Esophagus muscularis mucosa (tissue), 4 donors: ENCODE measurements at regions not wholly inside any gene's neighbourhood (a gene's known extent, or its start where the extent isn't known, plus 50 kb on each side); places are given as distances from the start of the nearest gene placed in this dataset.
"Not testable (repeated sequence)": the region's sequence is repeated elsewhere in the genome, so short reads cannot be mapped to it uniquely, and the experiment has no call there.

Source experiments
- DNase-seq: peaks from one replicate; pipeline ENCODE4 v3.0.0-alpha.2; 2017; ENCODE audit errors: extremely low spot score
- H3K27ac ChIP-seq, 4 donors: fragments of 200-600 bp; sonication (generic); replicated peaks in 1 of 4; 1 replicate in 3 of 4; 2 replicates in 1 of 4; pipeline ENCODE4 v1.5.1; 2016 to 2019; ENCODE audit warnings: mild to moderate bottlenecking in 1 of 4
- H3K27me3 ChIP-seq, 4 donors: fragments of 200-600 bp; sonication (generic); one replicate each; pipeline versions ENCODE4 v1.5.1 to v1.6.0; 2016 to 2019
- H3K36me3 ChIP-seq, 4 donors: fragments of 200-600 bp; sonication (generic); one replicate each; pipeline ENCODE4 v1.5.1; 2016 to 2019
- H3K4me1 ChIP-seq, 4 donors: fragments of 200-600 bp; sonication (generic); one replicate each; pipeline ENCODE4 v1.5.1; 2016 to 2019
- H3K4me3 ChIP-seq, 4 donors: fragments of 200-600 bp; sonication (generic); 1 replicate in 2 of 4; 2 replicates in 2 of 4; pipeline ENCODE4 v1.5.1; 2016 to 2019; ENCODE audit warnings: mild to moderate bottlenecking in 4 of 4, moderate library complexity in 1 of 4
- H3K9me3 ChIP-seq, 4 donors: fragments of 200-600 bp; sonication (generic); 1 replicate in 3 of 4; 2 replicates in 1 of 4; pipeline ENCODE4 v1.5.1; 2016 to 2019
- EP300 ChIP-seq: sonication (generic); formaldehyde crosslinking; IDR thresholded peaks from one replicate; pipeline ENCODE4 v1.6.1; 2017; ENCODE audit warnings: antibody characterized with exemption
- POLR2A ChIP-seq: fragments of 450-650 bp; IDR thresholded peaks from one replicate; pipeline ENCODE4 v1.6.1; 2017; ENCODE audit warnings: antibody characterized with exemption, moderate library complexity, mild to moderate bottlenecking, low read depth
- POLR2AphosphoS5 ChIP-seq, 2 donors: sonication (generic); formaldehyde crosslinking; IDR thresholded peaks; one replicate each; pipeline ENCODE4 v1.6.1; 2017; ENCODE audit warnings: antibody characterized with exemption in 2 of 2
- WGBS: methylation state at CpG from one replicate; pipeline ENCODE4 v1.1.5; 2018; 5-methylcytosine and 5-hydroxymethylcytosine counted together
- intact Hi-C: fragments of 100-400 bp; cut with DNase I; formaldehyde crosslinking; loops from one replicate; pipeline ENCODE4 v1.15.1; 2023
- TF ChIP-seq, protein P1 (sequence below), 3 experiments: fragments of 200-600 bp in 2 of 3; fragments of 450-650 bp in 1 of 3; sonication (generic) in 2 of 3; IDR thresholded peaks; one replicate each; pipeline ENCODE4 v1.5.1; 2017 to 2019; ENCODE audit warnings: antibody characterized with exemption in 3 of 3, mild to moderate bottlenecking in 2 of 3, moderate library complexity in 1 of 3

DNA sequence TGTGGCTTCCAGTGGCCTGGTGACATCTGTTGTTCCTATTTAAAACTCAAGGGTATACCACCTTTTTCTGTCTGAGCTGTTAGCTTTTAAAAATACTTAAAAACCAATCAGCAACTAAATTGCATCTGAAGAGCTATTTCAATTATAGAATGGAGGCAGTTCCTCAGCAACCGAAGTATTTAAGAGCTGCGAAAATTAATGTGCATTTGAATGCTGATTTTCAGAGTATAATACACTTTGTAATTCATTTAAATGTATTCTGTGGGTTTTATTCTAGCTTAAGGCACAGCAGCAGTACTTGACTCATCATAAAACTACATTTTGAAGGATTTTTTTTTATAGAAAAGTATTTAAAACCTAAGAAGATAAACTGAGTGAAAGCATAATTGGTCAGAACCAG, 404.9 kb upstream of the PRKCQ start:
- no peak for TF ChIP-seq POLR2A
- no peak for TF ChIP-seq POLR2AphosphoS5 (IDR thresholded peaks at IDR 0.05)
- no peak for TF ChIP-seq EP300
- TF ChIP-seq, protein P1, sequence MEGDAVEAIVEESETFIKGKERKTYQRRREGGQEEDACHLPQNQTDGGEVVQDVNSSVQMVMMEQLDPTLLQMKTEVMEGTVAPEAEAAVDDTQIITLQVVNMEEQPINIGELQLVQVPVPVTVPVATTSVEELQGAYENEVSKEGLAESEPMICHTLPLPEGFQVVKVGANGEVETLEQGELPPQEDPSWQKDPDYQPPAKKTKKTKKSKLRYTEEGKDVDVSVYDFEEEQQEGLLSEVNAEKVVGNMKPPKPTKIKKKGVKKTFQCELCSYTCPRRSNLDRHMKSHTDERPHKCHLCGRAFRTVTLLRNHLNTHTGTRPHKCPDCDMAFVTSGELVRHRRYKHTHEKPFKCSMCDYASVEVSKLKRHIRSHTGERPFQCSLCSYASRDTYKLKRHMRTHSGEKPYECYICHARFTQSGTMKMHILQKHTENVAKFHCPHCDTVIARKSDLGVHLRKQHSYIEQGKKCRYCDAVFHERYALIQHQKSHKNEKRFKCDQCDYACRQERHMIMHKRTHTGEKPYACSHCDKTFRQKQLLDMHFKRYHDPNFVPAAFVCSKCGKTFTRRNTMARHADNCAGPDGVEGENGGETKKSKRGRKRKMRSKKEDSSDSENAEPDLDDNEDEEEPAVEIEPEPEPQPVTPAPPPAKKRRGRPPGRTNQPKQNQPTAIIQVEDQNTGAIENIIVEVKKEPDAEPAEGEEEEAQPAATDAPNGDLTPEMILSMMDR (IDR thresholded peaks at IDR 0.05), result no peak
- no peaks in the 10 kb centered on the region for H3K27me3 ChIP-seq
- no peak for DNase-seq
- H3K36me3 ChIP-seq, result no peaks in the 10 kb centered on the region
- no peak overlapping the region for H3K27ac ChIP-seq
- no peaks in the 10 kb centered on the region for H3K9me3 ChIP-seq
- no peak overlapping the region for H3K4me3 ChIP-seq
- 95% methylated on average over 2 of the region's 2 CpGs for WGBS
- intact Hi-C loops, result no loop called here
- peaks cover 0 to 13% (median 5%) of the 10 kb centered on the region in 4 donors for H3K4me1 ChIP-seq

DNA sequence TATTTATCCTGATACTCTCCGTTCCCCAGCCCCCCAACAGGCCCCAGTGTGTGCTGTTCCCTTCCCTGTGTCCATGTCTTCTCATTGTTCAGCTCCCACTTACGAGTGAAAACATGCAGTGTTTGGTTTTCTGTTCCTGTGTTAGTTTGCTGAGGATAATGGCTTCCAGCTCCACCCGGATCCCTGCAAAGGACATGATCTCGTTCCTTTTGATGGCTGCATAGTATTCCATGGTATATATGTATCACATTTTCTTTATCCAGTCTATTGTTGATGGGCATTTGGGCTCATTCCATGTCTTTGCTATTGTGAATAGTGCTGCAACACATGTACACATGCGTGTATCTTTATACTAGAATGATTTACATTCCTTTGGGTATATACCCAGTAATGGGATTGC, 403.9 kb upstream of the PRKCQ start:
- WGBS, result 92% methylated on average over 5 of the region's 5 CpGs
- DNase-seq, H3K27me3 ChIP-seq, H3K9me3 ChIP-seq, intact Hi-C loops, H3K4me3 ChIP-seq, H3K36me3 ChIP-seq, H3K27ac ChIP-seq: not testable (repeated sequence)
- peaks cover 0 to 13% (median 5%) of the 10 kb centered on the region in 4 donors for H3K4me1 ChIP-seq

DNA sequence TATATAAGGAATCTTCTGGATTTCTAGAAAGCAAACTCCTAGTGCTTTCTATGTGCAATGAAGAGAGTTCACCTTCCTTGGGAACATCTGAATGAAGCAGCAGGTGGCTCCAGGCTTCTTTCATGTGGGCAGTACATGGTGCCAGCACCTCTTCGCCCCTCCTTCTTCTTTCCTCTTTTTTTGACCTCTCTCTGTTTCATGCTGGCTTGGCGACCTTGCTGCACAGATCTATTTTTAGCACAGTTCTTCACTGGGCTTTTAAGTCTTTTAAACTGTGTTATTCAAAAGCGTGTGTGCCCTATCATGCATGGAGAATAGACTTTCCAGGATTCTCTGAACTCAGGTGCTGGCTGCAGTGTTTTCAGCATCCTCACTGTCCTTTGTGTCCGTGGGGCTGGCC, 400.3 kb upstream of the PRKCQ start:
- 42% methylated on average over 4 of the region's 4 CpGs for WGBS
- Histone ChIP-seq H3K36me3 (no peaks in the 10 kb centered on the region), H3K4me1 (peaks cover 0 to 13% (median 5%) of the 10 kb centered on the region in 4 donors), H3K27me3 (no peaks in the 10 kb centered on the region), H3K27ac (no peak overlapping the region), H3K9me3 (no peaks in the 10 kb centered on the region), H3K4me3 (no peak overlapping the region)
- peak; percentile 55 for DNase-seq
- TF ChIP-seq, protein P1 (IDR thresholded peaks at IDR 0.05), result no peak
- TF ChIP-seq POLR2AphosphoS5 (IDR thresholded peaks at IDR 0.05) (no peak), EP300 (no peak), POLR2A (no peak)
- intact Hi-C loops, result no loop called here

DNA sequence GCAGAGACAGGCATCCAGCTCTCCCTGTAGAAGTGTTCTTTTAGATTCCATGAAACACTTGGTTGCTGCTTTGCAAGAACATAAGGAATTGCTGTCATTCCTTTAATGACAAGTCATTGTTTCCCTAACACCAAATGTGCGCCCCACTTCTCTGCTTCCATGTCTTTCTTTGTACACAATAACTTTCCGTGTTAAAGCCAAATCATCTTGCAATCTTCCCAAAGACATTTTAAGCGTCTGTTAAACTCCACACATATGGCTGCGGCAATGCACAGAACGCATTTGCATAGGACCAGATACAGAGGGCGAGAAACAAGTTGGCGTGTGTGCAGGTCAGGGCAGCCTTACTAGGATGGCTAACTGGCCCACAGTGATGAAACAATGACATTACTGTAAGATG, 399.3 kb upstream of the PRKCQ start:
- peaks cover 0 to 13% (median 5%) of the 10 kb centered on the region in 4 donors for H3K4me1 ChIP-seq
- no peaks in the 10 kb centered on the region for H3K27me3 ChIP-seq
- H3K4me3 ChIP-seq, result no peak overlapping the region
- H3K36me3 ChIP-seq, result no peaks in the 10 kb centered on the region
- intact Hi-C loops, result no loop called here
- no peaks in the 10 kb centered on the region for H3K9me3 ChIP-seq
- TF ChIP-seq, protein P1 (IDR thresholded peaks at IDR 0.05), result no peak
- no peak for TF ChIP-seq EP300
- no peak for TF ChIP-seq POLR2AphosphoS5 (IDR thresholded peaks at IDR 0.05)
- TF ChIP-seq POLR2A, result no peak
- peak; percentile 21 for DNase-seq
- WGBS, result 91% methylated on average over 7 of the region's 7 CpGs
- no peak overlapping the region for H3K27ac ChIP-seq

DNA sequence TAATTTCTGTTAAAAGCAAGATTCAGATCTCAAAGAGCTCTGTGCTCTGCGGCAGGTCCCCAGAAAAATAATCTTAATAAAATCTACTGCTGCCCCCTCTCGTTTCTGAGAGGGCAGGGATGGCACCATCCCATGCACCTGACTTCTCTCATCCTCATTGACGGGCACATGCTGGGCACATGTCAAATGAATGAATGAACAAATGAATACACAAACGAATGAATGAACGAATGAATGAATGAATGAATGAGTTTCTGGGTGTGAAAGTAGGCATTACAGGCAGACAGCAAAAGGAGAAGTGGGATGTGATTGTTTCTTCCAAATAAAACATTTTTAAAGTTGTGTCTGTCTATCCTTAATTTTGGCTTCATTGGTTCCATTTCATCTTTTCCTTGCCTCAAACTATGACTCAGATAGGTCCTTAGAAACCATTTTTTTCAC, 398.1 kb upstream of the PRKCQ start:
- no peak overlapping the region for H3K27ac ChIP-seq
- no peak overlapping the region for H3K4me3 ChIP-seq
- H3K36me3 ChIP-seq, result no peaks in the 10 kb centered on the region
- H3K9me3 ChIP-seq, result no peaks in the 10 kb centered on the region
- DNase-seq, result peak; percentile 42
- peaks cover 0 to 13% (median 5%) of the 10 kb centered on the region in 4 donors for H3K4me1 ChIP-seq
- WGBS, result 59% methylated on average over 5 of the region's 5 CpGs
- no peaks in the 10 kb centered on the region for H3K27me3 ChIP-seq
- TF ChIP-seq, protein P1 (IDR thresholded peaks at IDR 0.05), result no peak
- no peak for TF ChIP-seq POLR2AphosphoS5 (IDR thresholded peaks at IDR 0.05)
- intact Hi-C loops, result no loop called here
